ENCODE measurements at regions not wholly inside any gene's neighbourhood (a gene's known extent, or its start where the extent isn't known, plus 50 kb on each side); places are given as distances from the start of the nearest gene placed in this dataset.

- in situ Hi-C loops (cut with HindIII; ENCODE audit: extremely low pct_ligation_motif_present, low pct_unique_long_range_greater_than_20kb) (no loop called here), intact Hi-C loops (cut with micrococcal nuclease; ENCODE audit: unreplicated experiment) (no loop called here)
- DNase-seq (ENCODE audit: low spot score) = no peak
- Histone ChIP-seq H3K27me3 (ENCODE audit: control insufficient read depth in 1 of 2, insufficient read depth in 2 of 2, low read length in 2 of 2) (no peaks in the 10 kb centered on the region), H3K4me2 (ENCODE audit: low read depth, low read length) (no peak overlapping the region), H3K9me3 (ENCODE audit: low read length) (no peaks in the 10 kb centered on the region), H4K20me1 (ENCODE audit: insufficient read depth, low read length) (no peaks in the 10 kb centered on the region), H3K79me2 (ENCODE audit: insufficient read depth, low read length) (no peaks in the 10 kb centered on the region), H3K4me1 (ENCODE audit: insufficient read depth, low read length) (no peaks in the 10 kb centered on the region), H2AFZ (ENCODE audit: low read length) (no peak overlapping the region), H3K9ac (ENCODE audit: insufficient read depth, low read depth, low read length) (no peak overlapping the region), H3K27ac (ENCODE audit: extremely low read length, insufficient read depth, low read length) (no peak overlapping the region), H3K36me3 (replicated peaks in 1 of 2; ENCODE audit: control insufficient read depth in 1 of 2, insufficient read depth in 2 of 2, low read length in 2 of 2) (no peaks in the 10 kb centered on the region), H3K4me3 (replicated peaks in 1 of 3; ENCODE audit: insufficient read depth in 1 of 3, low read depth in 2 of 3, low read length in 3 of 3) (no peak overlapping the region)
- 35% methylated on average over 3 of the region's 3 CpGs for WGBS (ENCODE audit: low lambda C conversion rate)
- POLR2A ChIA-PET = no interaction called here
- CTCF ChIA-PET (ENCODE audit: low intra/inter-chr PET ratio, low total read pairs) = no interaction called here
- no TSS peak for BruUV-seq (replicated peaks)
- ATAC-seq = no peak
- FAIRE-seq = no peak
- no peak for TF ChIP-seq ZNF598 (CRISPR knock-in tag; IDR thresholded peaks at IDR 0.05; ENCODE audit: borderline replicate concordance)
- TF ChIP-seq CREB1 (IDR thresholded peaks at IDR 0.05) = peak; percentile 87
- no peak for TF ChIP-seq CREB1 (CRISPR knock-in tag; IDR thresholded peaks at IDR 0.05)
Measured at GRCh38 chr6:8794420-8794819, 359.1 kb upstream of the SLC35B3 start.

- in situ Hi-C loops (cut with HindIII; ENCODE audit: extremely low pct_ligation_motif_present, low pct_unique_long_range_greater_than_20kb) = no loop called here
- BruUV-seq (replicated peaks) = no TSS peak
- Histone ChIP-seq H3K36me3 (replicated peaks in 1 of 2; ENCODE audit: control insufficient read depth in 1 of 2, insufficient read depth in 2 of 2, low read length in 2 of 2) (no peaks in the 10 kb centered on the region), H3K79me2 (ENCODE audit: insufficient read depth, low read length) (no peaks in the 10 kb centered on the region), H3K4me2 (ENCODE audit: low read depth, low read length) (no peak overlapping the region), H3K9ac (ENCODE audit: insufficient read depth, low read depth, low read length) (no peak overlapping the region), H3K27me3 (ENCODE audit: control insufficient read depth in 1 of 2, insufficient read depth in 2 of 2, low read length in 2 of 2) (no peaks in the 10 kb centered on the region), H3K9me3 (ENCODE audit: low read length) (no peaks in the 10 kb centered on the region), H3K27ac (ENCODE audit: extremely low read length, insufficient read depth, low read length) (no peak overlapping the region), H4K20me1 (ENCODE audit: insufficient read depth, low read length) (no peaks in the 10 kb centered on the region), H3K4me1 (ENCODE audit: insufficient read depth, low read length) (no peaks in the 10 kb centered on the region), H3K4me3 (replicated peaks in 1 of 3; ENCODE audit: insufficient read depth in 1 of 3, low read depth in 2 of 3, low read length in 3 of 3) (no peak overlapping the region), H2AFZ (ENCODE audit: low read length) (no peak overlapping the region)
- ChIA-PET CTCF (ENCODE audit: low intra/inter-chr PET ratio, low total read pairs) (no interaction called here), POLR2A (no interaction called here)
- WGBS (ENCODE audit: low lambda C conversion rate) = 0% methylated on average over 2 of the region's 2 CpGs
- intact Hi-C loops (cut with micrococcal nuclease; ENCODE audit: unreplicated experiment) = no loop called here
- ATAC-seq = no peak
- no peak for DNase-seq (ENCODE audit: low spot score)
- FAIRE-seq = no peak
- TF ChIP-seq U2AF2 (IDR thresholded peaks at IDR 0.05; ENCODE audit: low read depth, low read length) (no peak), ZKSCAN8 (CRISPR knock-in tag; IDR thresholded peaks at IDR 0.05; ENCODE audit: borderline replicate concordance) (no peak), CREB3 (CRISPR knock-in tag; IDR thresholded peaks at IDR 0.05) (no peak), ZNF724P (CRISPR knock-in tag; IDR thresholded peaks at IDR 0.05; ENCODE audit: borderline replicate concordance) (no peak), ZNF251 (CRISPR knock-in tag; IDR thresholded peaks at IDR 0.05) (no peak), ZSCAN9 (CRISPR knock-in tag; IDR thresholded peaks at IDR 0.05; ENCODE audit: borderline replicate concordance) (no peak), NFKB2 (CRISPR knock-in tag; IDR thresholded peaks at IDR 0.05; ENCODE audit: borderline replicate concordance) (no peak), ZNF34 (CRISPR knock-in tag; IDR thresholded peaks at IDR 0.05; ENCODE audit: borderline replicate concordance) (no peak), ARID3A (IDR thresholded peaks at IDR 0.05; ENCODE audit: low read depth, low read length) (no peak), JUN (CRISPR knock-in tag; IDR thresholded peaks at IDR 0.05) (no peak), KMT2A (CRISPR knock-in tag; IDR thresholded peaks at IDR 0.05) (no peak), HOXA7 (CRISPR knock-in tag; IDR thresholded peaks at IDR 0.05) (no peak), ZUFSP (CRISPR knock-in tag; IDR thresholded peaks at IDR 0.05; ENCODE audit: borderline replicate concordance) (no peak), ZMAT5 (CRISPR knock-in tag; IDR thresholded peaks at IDR 0.05; ENCODE audit: borderline replicate concordance, low read depth) (no peak)
Measured at GRCh38 chr6:8789878-8790277, 354.5 kb upstream of the SLC35B3 start.

Data from HepG2 (cell line).